Endothelial cell of umbilical vein (primary cell): ENCODE measurements at regions not wholly inside any gene's neighbourhood (a gene's known extent, or its start where the extent isn't known, plus 50 kb on each side); places are given as distances from the start of the nearest gene placed in this dataset.

Experiments
- BruUV-seq: library from RNA; stranded (reverse); fragments of 400-500 nt; replicated peaks from 2 replicates; lab custom pipeline; 2021; lab: Mats Ljungman, UMichigan
- CTCF ChIA-PET: fragments of 300-600, 350-600 bp; sonication (Branson Sonifier 250); formaldehyde crosslinking; loops from one replicate; lab custom pipeline; 2021; ENCODE audit warnings: antibody characterized with exemption, inconsistent platforms; lab: Charles Lee
- POLR2A ChIA-PET: fragments of 300-600, 350-600 bp; sonication (Branson Sonifier 250); formaldehyde crosslinking; loops from one replicate; lab custom pipeline; 2021; ENCODE audit warnings: antibody characterized with exemption, inconsistent platforms; lab: Charles Lee
- DNase-seq: peaks from one replicate; pipeline ENCODE4 v3.0.0-alpha.2; 2011; ENCODE audit warnings: low read depth, low spot score
- FAIRE-seq: peaks from 2 replicates; lab custom pipeline; 2011; peaks lifted over from hg19 to GRCh38; lab: Jason Lieb, UNC
- H2AFZ ChIP-seq: 2 replicates; pipeline ENCODE4 v1.6.0; 2012; ENCODE audit warnings: low read depth, low read length, control low read depth, inconsistent platforms
- H3K27ac ChIP-seq: 2 replicates; pipeline ENCODE4 v1.5.1; 2011; ENCODE audit warnings: low read depth, mild to moderate bottlenecking, control low read depth, low read length, moderate library complexity; ENCODE audit not compliant: insufficient read depth
- H3K27me3 ChIP-seq, 2 experiments: 2 replicates each; pipeline versions ENCODE4 v1.6.0 to v1.6.1; 2011; ENCODE audit warnings: low read length in 2 of 2, mixed read lengths in 1 of 2; ENCODE audit not compliant: control insufficient read depth in 2 of 2, insufficient read depth in 2 of 2
- H3K36me3 ChIP-seq, 2 experiments: 2 replicates in 1 of 2; 3 replicates in 1 of 2; pipeline ENCODE4 v1.5.1; 2011; ENCODE audit warnings: low read length in 2 of 2, mild to moderate bottlenecking in 1 of 2, moderate library complexity in 1 of 2; ENCODE audit not compliant: control insufficient read depth in 2 of 2, insufficient read depth in 2 of 2; ENCODE audit errors: extremely low read depth in 1 of 2
- H3K4me1 ChIP-seq: 3 replicates; pipeline ENCODE4 v1.5.1; 2011; ENCODE audit warnings: mild to moderate bottlenecking, low read length; ENCODE audit not compliant: control insufficient read depth, insufficient read depth; ENCODE audit errors: extremely low read depth
- H3K4me2 ChIP-seq: 2 replicates; pipeline ENCODE4 v1.6.1; 2011; ENCODE audit warnings: low read length, control low read depth, mixed read lengths; ENCODE audit not compliant: insufficient read depth
- H3K4me3 ChIP-seq, 3 experiments: fragments of 200-600 bp in 1 of 3; sonication (generic), shearing (Covaris generic) in 1 of 3; replicated peaks in 1 of 3; 2 replicates each; pipeline ENCODE4 v1.5.1; 2011 to 2016; ENCODE audit warnings: control low read depth in 3 of 3, low read length in 3 of 3, mild to moderate bottlenecking in 2 of 3, inconsistent platforms in 1 of 3, low read depth in 1 of 3, moderate library complexity in 1 of 3; ENCODE audit not compliant: insufficient read depth in 1 of 3
- H3K79me2 ChIP-seq: 2 replicates; pipeline ENCODE4 v1.6.0; 2012; ENCODE audit warnings: low read length, inconsistent platforms; ENCODE audit not compliant: control insufficient read depth, insufficient read depth
- H3K9ac ChIP-seq: replicated peaks from 2 replicates; pipeline ENCODE3; 2011; ENCODE audit warnings: low read length, control low read depth; ENCODE audit not compliant: insufficient read depth; ENCODE audit errors: extremely low read depth
- H3K9me1 ChIP-seq: replicated peaks from 3 replicates; pipeline ENCODE4 v1.6.0; 2011; ENCODE audit warnings: mild to moderate bottlenecking, low read length; ENCODE audit not compliant: control insufficient read depth, insufficient read depth; ENCODE audit errors: extremely low read depth
- H3K9me3 ChIP-seq: replicated peaks from 2 replicates; pipeline ENCODE4 v1.5.1; 2012; ENCODE audit warnings: low read length, inconsistent platforms; ENCODE audit not compliant: control insufficient read depth, insufficient read depth
- H4K20me1 ChIP-seq: replicated peaks from 2 replicates; pipeline ENCODE3; 2011; ENCODE audit warnings: mild to moderate bottlenecking, low read length; ENCODE audit not compliant: control insufficient read depth, insufficient read depth; ENCODE audit errors: extremely low read depth
- EZH2 ChIP-seq: IDR thresholded peaks from 2 replicates; pipeline ENCODE4 v1.6.1; 2012; ENCODE audit warnings: borderline replicate concordance, low read depth, mild to moderate bottlenecking, moderate library complexity, low read length, inconsistent platforms; ENCODE audit not compliant: severe bottlenecking
- FOS ChIP-seq: IDR thresholded peaks from 2 replicates; pipeline ENCODE4 v1.6.1; 2011; ENCODE audit warnings: mild to moderate bottlenecking, low read length, moderate library complexity, borderline replicate concordance; ENCODE audit not compliant: insufficient read depth
- GATA2 ChIP-seq: IDR thresholded peaks from 2 replicates; pipeline ENCODE4 v1.7.0; 2011; ENCODE audit warnings: low read depth, mild to moderate bottlenecking, moderate library complexity, mixed read lengths, low read length; ENCODE audit not compliant: insufficient read length, insufficient read depth
- JUN ChIP-seq: IDR thresholded peaks from 2 replicates; pipeline ENCODE4 v1.6.1; 2011; ENCODE audit warnings: borderline replicate concordance, low read depth; ENCODE audit not compliant: insufficient read length, insufficient read depth
- MYC ChIP-seq: IDR thresholded peaks from one replicate; pipeline ENCODE4 v1.6.1; 2011; ENCODE audit warnings: mild to moderate bottlenecking, low read depth, low read length
- POLR2A ChIP-seq: IDR thresholded peaks from 2 replicates; pipeline ENCODE4 v1.6.1; 2012; ENCODE audit warnings: low read depth, mild to moderate bottlenecking, control low read depth, low read length
- POLR2AphosphoS5 ChIP-seq: IDR thresholded peaks from 2 replicates; pipeline ENCODE4 v1.6.1; 2012; ENCODE audit warnings: low read depth, mild to moderate bottlenecking, control low read depth, low read length, moderate library complexity; ENCODE audit not compliant: insufficient read depth
- dilution Hi-C: fragments of 300-500 bp; cut with MboI; formaldehyde crosslinking; loops from one replicate; pipeline ENCODE4 v1.15.0; 2019; ENCODE audit warnings: low sequenced_read_pairs; ENCODE audit not compliant: extremely low pct_ligation_motif_present
- intact Hi-C: fragments of 100-400 bp; cut with micrococcal nuclease; formaldehyde crosslinking; loops from one replicate; pipeline ENCODE4 v1.10.0; 2022
- TF ChIP-seq, protein P1 (sequence below), 2 donors: IDR thresholded peaks; 1 replicate in 1 of 2; 2 replicates in 1 of 2; pipeline ENCODE4 v1.5.1; 2011; ENCODE audit warnings: low read length in 2 of 2, mild to moderate bottlenecking in 2 of 2, moderate library complexity in 2 of 2, control low read depth in 1 of 2, inconsistent platforms in 1 of 2, low read depth in 1 of 2; ENCODE audit not compliant: insufficient read depth in 1 of 2; ENCODE audit errors: extremely low read depth in 1 of 2
- TF ChIP-seq, protein P2 (sequence below): IDR thresholded peaks from 2 replicates; pipeline ENCODE4 v1.6.1; 2011; ENCODE audit not compliant: insufficient read depth, insufficient read length

DNA sequence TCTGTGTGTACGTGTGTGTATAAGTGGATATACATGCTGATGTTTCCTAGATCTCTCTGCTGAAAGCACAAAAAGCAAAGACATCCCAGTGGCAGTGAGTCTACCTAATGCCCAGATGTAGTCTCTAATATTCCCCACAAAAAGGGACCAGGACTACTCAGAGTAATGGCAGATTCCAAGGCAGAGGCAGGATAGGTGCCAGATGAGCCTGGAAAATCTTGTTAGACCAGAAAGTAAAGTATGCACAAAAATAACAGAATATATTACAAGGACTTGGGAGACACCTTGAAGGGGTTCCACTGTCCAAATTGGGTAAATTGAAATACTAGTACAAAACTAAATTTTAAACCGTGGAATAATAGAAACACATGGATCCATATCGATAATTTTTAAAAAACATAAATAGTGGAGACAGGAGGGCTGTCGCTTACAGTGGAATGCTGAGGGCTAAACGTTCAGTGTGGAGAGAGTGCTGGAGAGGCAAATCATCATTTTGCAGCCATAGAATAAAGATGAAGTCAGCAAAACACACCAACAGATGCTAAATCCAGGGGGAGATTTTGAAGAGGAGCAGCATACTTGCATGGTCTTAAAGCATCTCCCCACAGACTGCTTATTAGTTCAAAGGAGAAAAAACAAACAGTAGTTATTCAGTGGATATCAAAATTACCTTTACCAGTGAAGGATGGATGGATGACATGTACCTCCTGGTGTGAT lies 123.4 kb upstream of the TSPAN5 start:
- intact Hi-C loops (no loop called here), dilution Hi-C loops (no loop called here)
- FAIRE-seq, result no peak
- no peaks in the 10 kb centered on the region for H3K79me2 ChIP-seq
- BruUV-seq, result no TSS peak
- TF ChIP-seq MYC (no peak), EZH2 (no peak), GATA2 (no peak), POLR2AphosphoS5 (no peak), FOS (no peak), JUN (no peak), POLR2A (no peak)
- TF ChIP-seq, protein P1, sequence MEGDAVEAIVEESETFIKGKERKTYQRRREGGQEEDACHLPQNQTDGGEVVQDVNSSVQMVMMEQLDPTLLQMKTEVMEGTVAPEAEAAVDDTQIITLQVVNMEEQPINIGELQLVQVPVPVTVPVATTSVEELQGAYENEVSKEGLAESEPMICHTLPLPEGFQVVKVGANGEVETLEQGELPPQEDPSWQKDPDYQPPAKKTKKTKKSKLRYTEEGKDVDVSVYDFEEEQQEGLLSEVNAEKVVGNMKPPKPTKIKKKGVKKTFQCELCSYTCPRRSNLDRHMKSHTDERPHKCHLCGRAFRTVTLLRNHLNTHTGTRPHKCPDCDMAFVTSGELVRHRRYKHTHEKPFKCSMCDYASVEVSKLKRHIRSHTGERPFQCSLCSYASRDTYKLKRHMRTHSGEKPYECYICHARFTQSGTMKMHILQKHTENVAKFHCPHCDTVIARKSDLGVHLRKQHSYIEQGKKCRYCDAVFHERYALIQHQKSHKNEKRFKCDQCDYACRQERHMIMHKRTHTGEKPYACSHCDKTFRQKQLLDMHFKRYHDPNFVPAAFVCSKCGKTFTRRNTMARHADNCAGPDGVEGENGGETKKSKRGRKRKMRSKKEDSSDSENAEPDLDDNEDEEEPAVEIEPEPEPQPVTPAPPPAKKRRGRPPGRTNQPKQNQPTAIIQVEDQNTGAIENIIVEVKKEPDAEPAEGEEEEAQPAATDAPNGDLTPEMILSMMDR (IDR thresholded peaks at IDR 0.05; ENCODE audit: extremely low read depth in 1 of 2, insufficient read depth in 1 of 2, low read depth in 1 of 2, low read length in 2 of 2), result no peak
- TF ChIP-seq, protein P2, sequence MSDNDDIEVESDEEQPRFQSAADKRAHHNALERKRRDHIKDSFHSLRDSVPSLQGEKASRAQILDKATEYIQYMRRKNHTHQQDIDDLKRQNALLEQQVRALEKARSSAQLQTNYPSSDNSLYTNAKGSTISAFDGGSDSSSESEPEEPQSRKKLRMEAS, result no peak
- no peaks in the 10 kb centered on the region for H3K36me3 ChIP-seq
- no peaks in the 10 kb centered on the region for H4K20me1 ChIP-seq
- peaks cover 0 to 6% of the 10 kb centered on the region in 2 experiments for H3K27me3 ChIP-seq
- ChIA-PET CTCF (no interaction called here), POLR2A (no interaction called here)
- no peaks in the 10 kb centered on the region for H3K9me1 ChIP-seq
- H3K9ac ChIP-seq, result no peak overlapping the region
- H3K4me2 ChIP-seq, result no peak overlapping the region
- no peak for DNase-seq
- no peak overlapping the region for H3K27ac ChIP-seq
- no peaks in the 10 kb centered on the region for H3K9me3 ChIP-seq
- H3K4me3 ChIP-seq, result no peak overlapping the region
- H2AFZ ChIP-seq, result no peak overlapping the region
- no peaks in the 10 kb centered on the region for H3K4me1 ChIP-seq
